GM21723 (cell line): ENCODE measurements at regions not wholly inside any gene's neighbourhood (a gene's known extent, or its start where the extent isn't known, plus 50 kb on each side); places are given as distances from the start of the nearest gene placed in this dataset.

Experiments
- ATAC-seq: cut with Tn5 transposase; IDR thresholded peaks from one replicate; pipeline ENCODE4 v1.9.1; 2021; ENCODE audit warnings: mild to moderate bottlenecking, moderate library complexity; ENCODE audit not compliant: unreplicated experiment

DNA sequence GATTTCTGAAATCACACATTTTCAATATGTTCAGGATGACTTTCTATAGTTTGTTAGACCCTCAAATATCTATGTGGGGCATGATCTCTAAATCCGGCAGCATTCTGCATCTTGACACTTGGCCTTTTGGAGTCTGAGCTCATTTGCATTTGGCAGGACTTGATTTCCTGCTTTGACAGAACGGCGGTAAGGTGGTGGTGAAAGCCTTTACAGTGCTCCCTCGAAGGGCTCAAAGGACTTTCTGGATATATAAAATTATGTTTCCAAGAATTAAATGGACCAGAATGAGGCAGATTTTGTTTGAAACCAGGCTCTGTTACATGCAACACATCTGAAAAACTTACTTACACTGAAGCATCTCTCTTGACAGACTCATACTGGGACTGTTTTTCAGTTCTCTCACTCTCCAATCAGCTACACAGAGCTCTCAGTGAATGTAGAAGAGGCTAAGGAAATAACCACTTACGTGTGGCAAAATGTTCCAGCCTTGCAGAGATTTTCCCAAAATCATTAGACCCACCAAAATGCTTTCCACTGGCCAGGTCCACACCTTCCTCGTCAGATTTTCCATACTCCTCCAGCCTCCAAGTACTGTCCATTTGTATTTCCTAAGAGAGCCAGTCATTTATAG is 207.2 kb downstream of the SPRY2 start:
- no peak for ATAC-seq

DNA sequence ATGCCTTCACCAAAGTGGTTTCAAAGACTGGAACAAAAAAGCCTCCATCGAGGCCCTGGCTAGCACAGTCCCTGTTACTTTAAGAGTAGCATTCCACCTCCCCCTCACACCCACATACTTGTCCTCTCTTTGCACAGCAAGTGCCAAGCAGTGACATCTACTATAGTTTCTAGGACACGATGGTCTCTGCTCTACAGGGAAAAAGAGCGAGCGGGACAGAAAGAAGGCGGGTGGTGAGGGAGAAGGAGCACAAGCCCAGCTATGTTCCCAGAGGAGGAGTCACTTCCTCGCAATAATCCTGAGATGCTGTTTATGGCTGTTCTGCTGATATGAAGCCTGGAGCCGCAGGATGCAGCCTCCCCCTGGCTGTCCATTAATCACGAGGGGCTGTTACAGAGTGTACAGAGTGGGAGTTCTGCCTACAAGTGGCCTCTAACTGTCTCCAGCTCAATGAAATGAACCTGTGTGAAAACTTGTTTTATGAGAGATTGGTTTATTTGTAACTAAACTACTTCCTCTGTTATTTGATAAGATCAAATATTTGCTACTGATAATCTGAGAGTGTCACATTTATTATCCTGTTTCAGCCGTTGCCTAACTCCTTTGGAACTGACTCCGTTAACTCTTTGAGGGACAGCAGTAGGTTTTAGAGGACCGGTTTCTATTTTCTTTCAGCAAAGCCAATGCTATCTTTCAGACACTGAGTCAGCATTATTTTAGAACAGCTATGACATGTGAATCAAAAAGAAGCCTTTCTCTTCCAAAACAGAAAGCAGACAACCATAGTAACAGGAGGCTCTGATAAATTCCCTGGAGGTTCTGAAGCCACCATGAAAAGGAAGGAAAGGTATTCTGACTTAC is 208.0 kb downstream of the SPRY2 start:
- no peak for ATAC-seq

DNA sequence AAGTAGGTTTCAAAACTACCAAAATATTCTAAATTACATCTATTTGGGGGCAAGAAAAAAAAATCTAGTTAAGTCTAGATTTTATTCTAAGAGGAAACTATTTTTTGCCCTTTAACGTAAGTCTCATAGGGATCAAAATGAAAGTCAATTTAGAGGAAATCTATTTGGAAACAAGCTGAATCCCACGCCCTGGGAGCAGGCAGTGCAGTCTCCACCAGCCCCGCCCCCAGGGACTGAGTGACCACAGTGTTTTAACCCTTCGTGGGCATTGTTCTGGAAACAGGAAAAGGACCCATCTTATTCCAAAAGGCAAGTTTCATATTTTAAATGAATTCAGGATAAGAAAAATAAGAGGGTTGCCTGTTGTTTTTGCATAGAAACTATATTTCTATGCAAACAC is 209.7 kb downstream of the SPRY2 start:
- ATAC-seq = no peak

DNA sequence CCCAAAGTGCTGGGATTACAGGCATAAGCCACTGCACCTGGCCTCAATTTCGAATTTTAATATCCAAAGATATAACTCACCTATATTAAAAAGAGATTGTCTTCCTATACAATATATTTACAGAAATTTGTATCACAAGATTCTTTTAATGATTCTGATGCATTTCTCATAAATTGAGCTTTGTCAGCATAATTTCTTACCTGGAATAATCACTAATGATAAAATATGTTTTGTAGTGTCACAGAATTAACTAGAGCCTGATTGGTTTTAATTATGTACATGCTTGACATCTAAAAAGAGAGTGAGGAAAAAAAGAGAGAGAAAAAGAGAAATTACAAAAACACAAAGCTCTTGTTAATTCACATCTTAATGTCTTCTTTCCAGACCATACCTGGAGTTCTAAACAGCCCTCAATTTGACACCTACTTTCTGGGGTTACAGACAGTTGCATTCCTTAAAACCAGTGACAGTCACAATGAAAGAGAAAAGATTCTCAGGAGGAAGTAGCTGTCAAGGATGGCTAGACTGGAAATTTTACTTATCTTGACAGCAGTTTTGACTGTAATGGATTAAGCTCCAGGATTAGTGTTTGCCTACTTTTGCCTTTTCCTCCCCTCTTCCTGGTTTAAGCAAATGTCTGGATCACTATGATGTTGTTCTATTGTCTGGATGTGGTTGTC is 214.4 kb downstream of the SPRY2 start:
- ATAC-seq = no peak

DNA sequence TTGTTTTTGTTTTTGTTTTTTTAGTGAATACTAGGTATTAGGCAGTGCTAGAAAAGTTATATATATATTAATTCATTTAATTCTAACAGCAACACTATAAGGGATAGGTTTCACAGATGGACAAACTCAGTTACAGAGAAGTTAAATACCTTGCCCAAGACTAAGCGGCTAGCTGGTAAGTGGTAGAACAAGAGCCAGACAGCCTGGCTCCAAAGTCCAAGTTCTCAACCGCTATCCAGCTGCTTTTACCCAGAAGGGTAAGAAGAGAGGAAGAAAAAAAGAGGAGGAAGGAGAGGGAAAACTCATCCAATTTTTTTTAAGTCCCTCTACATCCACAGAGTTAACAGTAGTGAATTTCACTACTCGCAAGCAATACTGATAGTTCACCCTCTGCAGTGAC is 217.0 kb downstream of the SPRY2 start:
- ATAC-seq = no peak

GRCh38 chr13:80121038-80121437 is 219.9 kb downstream of the SPRY2 start:
- ATAC-seq = no peak

GRCh38 chr13:80118506-80118905 is 222.4 kb downstream of the SPRY2 start:
- ATAC-seq = no peak

DNA sequence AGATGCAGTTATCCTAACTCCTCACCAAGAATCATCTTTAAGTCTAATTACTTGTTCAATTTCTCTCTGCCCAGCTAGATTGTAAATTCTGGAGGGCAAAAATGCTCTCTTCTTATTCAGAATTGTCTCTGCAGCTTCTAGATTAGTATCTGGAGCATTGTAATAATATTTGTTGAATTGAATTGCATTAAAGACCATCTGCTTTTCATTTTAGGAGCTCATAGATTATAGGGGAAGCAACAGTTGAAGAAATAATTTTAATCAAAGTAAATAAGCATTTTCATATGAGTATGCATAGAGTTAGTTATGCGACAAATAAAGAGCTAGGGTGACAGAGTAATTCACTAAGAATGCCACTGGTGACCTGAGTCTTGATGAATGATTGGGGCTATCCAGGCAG is 222.8 kb downstream of the SPRY2 start:
- no peak for ATAC-seq

DNA sequence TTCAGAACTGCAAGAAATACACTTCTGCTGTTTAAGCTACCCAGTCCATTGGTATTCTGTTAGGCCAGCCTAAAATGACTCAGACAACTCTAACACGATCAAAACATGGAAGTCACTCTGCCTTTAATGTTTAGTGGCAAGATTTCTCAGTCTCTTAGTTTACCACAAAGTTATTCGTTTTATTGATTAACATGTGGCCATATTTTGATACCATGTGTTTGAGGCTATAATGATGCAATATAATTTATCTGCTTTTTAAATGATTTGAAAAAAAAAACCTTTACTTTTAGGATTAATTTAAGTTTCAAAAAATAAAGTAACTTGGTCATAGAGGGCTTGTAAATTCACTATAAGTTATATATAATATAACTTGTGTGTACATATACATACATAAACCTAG is 223.4 kb downstream of the SPRY2 start:
- no peak for ATAC-seq

GRCh38 chr13:80116107-80116506 is 224.8 kb downstream of the SPRY2 start:
- ATAC-seq = no peak

GRCh38 chr13:80115616-80116015 is 225.3 kb downstream of the SPRY2 start:
- ATAC-seq = no peak

DNA sequence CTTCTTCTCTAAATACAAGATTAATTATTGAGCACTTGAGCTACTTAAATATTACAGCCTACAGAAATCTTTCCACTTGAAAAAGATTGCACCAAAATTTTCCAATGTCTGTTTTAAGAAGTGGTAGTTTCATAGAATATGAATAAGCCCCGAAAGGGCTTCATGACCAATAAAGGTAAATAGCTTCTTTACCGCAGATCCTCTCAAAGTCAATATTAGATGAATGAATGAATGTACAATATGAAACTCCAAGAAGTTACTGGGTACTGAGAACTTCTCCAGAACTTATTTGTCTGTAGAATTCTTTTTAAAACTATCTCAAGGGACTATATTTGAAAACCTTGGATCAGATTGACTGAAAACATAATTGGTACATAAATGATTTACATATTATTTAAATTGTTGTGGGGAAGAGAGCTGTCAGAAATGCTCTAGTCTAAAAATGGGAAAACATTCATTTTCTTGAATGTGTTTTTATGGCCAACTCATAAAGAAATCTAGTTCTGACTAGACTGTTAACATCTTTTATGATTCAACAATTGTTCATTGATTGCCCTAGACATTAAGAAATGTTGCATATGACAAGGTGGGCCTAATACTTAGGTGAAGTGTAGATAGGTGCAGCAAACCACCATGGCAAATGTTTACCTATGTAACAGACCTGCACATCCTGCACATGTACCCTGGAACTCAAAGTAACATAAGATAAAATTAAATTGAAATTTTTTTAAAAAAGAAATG is 227.0 kb downstream of the SPRY2 start:
- ATAC-seq = no peak

DNA sequence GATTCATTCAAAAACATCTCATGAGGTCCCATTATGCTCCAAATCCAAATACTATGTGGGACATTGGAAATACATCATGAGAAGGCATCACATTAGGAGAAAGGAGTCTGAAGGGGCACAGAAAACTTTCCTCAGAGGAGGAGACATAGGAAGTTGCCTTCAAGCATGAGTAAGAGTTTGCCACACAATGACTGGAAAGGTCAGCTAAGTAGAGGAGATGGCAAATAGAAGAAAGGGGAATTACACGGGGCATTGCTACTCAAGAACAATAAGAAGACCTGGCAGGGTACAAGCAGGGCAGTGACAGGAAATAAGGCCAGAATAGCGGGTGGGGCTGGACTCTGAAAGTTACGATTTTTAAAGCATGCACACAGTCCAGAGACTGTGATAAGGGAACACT is 231.6 kb downstream of the SPRY2 start:
- ATAC-seq = no peak

- ATAC-seq = no peak
Measured at GRCh38 chr13:80105350-80105749, 235.6 kb downstream of the SPRY2 start.

GRCh38 chr13:80101040-80101439 is 239.9 kb downstream of the SPRY2 start:
- no peak for ATAC-seq

- ATAC-seq = no peak
Measured at GRCh38 chr13:80100636-80101035, 240.3 kb downstream of the SPRY2 start.

- no peak for ATAC-seq
Measured at GRCh38 chr13:80097561-80097960, 243.4 kb downstream of the SPRY2 start.

GRCh38 chr13:80096383-80096782 is 244.5 kb downstream of the SPRY2 start:
- ATAC-seq = no peak

DNA sequence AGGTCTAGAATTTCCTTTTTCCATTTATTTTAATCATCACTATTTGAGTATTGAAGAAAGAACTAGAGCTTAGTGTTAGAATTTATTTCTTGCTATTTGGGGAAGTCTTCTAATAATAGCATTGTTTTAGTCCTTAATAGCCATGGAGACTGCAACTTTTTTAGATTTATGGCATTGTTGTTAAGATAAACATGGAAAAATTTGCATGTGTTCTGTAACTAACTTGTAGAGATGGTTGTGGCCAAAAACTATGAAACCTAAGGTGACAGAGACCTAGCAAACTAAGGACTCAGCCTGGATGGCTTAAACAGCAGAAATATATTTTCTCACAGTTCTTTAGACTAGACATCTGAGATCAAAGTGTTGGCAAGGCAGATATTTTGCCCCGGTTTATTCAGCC is 246.4 kb downstream of the SPRY2 start:
- ATAC-seq = no peak

GRCh38 chr13:80093888-80094287 is 247.0 kb downstream of the SPRY2 start:
- ATAC-seq = no peak

GRCh38 chr13:80086304-80086721 is 254.6 kb downstream of the SPRY2 start:
- no peak for ATAC-seq
